ENCODE measurements at regions not wholly inside any gene's neighbourhood (a gene's known extent, or its start where the extent isn't known, plus 50 kb on each side); places are given as distances from the start of the nearest gene placed in this dataset.
A peak's percentile ranks its signal among the peaks of the same experiment; 100 is the strongest.

DNA sequence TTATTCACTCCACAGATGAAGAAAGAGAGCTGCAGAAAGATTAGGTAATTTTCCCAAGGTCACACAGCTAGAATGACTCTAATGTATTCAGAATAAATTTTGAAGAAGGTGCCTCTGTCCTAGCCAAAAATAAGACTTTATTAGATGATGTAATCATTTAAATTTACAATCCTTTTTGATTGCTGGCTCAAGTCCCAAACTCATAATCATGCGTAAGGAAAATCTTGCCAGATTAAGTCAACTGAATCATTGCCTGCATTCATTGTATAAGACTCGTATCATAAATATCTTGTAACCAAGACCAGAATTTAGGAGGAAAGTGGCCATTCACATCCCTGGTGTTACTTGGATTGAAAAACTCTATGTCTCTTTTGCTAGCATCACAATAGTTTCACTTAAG, 53.1 kb upstream of the STK39 start:
- TF ChIP-seq, protein P1, sequence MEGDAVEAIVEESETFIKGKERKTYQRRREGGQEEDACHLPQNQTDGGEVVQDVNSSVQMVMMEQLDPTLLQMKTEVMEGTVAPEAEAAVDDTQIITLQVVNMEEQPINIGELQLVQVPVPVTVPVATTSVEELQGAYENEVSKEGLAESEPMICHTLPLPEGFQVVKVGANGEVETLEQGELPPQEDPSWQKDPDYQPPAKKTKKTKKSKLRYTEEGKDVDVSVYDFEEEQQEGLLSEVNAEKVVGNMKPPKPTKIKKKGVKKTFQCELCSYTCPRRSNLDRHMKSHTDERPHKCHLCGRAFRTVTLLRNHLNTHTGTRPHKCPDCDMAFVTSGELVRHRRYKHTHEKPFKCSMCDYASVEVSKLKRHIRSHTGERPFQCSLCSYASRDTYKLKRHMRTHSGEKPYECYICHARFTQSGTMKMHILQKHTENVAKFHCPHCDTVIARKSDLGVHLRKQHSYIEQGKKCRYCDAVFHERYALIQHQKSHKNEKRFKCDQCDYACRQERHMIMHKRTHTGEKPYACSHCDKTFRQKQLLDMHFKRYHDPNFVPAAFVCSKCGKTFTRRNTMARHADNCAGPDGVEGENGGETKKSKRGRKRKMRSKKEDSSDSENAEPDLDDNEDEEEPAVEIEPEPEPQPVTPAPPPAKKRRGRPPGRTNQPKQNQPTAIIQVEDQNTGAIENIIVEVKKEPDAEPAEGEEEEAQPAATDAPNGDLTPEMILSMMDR (IDR thresholded peaks at IDR 0.05; ENCODE audit: low read depth, low read length): no peak
- Histone ChIP-seq H3K9me3 (ENCODE audit: low read depth) (no peaks in the 10 kb centered on the region), H3K27me3 (no peaks in the 10 kb centered on the region), H3K27ac (no peak overlapping the region), H3K4me1 (ENCODE audit: low read depth) (no peaks in the 10 kb centered on the region), H3K36me3 (no peaks in the 10 kb centered on the region), H3K4me3 (no peak overlapping the region)
- no peak for DNase-seq (ENCODE audit: low read depth in 1 of 2, low spot score in 1 of 2)

- H3K4me3 ChIP-seq: no peak overlapping the region
- no peaks in the 10 kb centered on the region for H3K36me3 ChIP-seq
- no peaks in the 10 kb centered on the region for H3K9me3 ChIP-seq (ENCODE audit: low read depth)
- TF ChIP-seq, protein P1 (IDR thresholded peaks at IDR 0.05; ENCODE audit: low read depth, low read length): no peak
- H3K4me1 ChIP-seq (ENCODE audit: low read depth): no peaks in the 10 kb centered on the region
- no peak for DNase-seq (ENCODE audit: low read depth in 1 of 2, low spot score in 1 of 2)
- no peaks in the 10 kb centered on the region for H3K27me3 ChIP-seq
- H3K27ac ChIP-seq: no peak overlapping the region
Observed at GRCh38 chr2:168304024-168304681, 56.8 kb upstream of the STK39 start.

DNA sequence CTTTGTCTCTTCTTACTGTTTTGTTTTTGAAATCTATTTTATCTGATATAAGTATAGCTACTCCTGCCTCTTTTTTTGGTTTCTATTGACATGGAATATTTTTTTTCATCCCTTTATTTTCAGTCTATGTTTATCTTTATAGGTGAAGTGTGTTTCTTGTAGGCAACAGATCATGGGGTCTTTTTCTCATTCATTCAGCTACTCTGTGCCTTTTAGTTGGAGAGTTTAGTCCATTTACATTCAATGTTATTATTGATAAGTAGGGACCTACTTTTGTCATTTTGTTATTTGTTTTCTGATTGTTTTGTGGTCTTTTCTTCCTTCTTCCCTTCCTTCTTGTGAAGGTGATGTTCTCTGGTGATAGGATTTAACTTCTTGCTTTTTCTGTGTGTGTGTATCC, 60.0 kb upstream of the STK39 start:
- Histone ChIP-seq H3K27me3 (no peaks in the 10 kb centered on the region), H3K4me1 (ENCODE audit: low read depth) (peaks cover 12% of the 10 kb centered on the region), H3K9me3 (ENCODE audit: low read depth) (no peaks in the 10 kb centered on the region), H3K4me3 (no peak overlapping the region), H3K27ac (no peak overlapping the region), H3K36me3 (no peaks in the 10 kb centered on the region)
- DNase-seq (ENCODE audit: low read depth in 1 of 2, low spot score in 1 of 2): no peak
- TF ChIP-seq, protein P1 (IDR thresholded peaks at IDR 0.05; ENCODE audit: low read depth, low read length): no peak

DNA sequence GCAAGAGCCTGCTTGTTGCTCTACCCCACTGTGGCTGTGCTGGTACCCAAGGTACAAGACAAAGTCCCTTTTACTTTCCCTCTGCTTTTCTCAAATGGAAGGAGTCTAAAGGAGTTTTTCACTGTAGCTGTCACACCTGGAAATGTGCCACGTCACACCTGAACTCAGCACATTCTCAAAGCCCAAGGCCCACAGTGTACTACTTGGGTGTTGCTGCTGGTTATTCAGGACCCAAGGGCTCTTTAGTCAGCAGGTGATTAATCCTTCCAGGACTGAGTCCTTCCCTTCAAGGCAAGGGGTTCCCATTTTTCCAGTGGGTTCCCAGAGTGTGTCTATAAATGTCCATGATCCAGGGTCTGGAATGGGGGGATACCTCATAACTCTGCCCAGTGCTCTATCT, 63.2 kb upstream of the STK39 start:
- TF ChIP-seq, protein P1 (IDR thresholded peaks at IDR 0.05; ENCODE audit: low read depth, low read length): no peak
- H3K27me3 ChIP-seq: no peaks in the 10 kb centered on the region

DNA sequence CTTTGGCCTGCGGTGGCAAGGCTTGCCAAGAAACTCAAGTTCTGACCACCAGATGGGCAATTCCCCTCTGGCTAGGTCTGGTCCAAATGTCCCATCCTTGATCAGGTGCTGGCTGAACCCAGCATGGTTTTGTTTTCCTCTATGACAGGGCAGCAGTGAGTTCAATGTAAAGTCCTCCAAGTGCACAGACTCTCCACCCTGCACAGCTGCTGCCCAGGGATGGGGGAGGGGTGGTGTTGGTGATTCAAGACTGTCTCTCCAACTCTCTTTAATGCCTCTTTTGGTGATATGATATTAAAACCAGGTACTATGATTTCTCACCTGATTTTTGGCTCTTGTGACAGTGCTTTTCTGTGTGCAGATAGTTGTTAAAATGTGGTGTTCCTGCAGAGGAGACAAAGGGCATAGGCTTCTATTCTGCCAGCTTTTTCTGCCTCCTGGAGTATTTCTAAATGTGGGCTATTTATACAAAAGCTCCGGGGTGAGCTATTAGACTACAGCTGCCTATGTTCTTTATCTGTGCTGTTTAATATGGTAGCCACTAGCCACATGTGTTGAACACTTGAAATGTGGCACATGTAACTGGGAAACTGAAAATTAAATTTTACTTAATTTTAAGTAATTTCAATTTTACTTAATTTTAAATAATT, 64.0 kb upstream of the STK39 start:
- TF ChIP-seq, protein P1 (IDR thresholded peaks at IDR 0.05; ENCODE audit: low read depth, low read length): no peak
- DNase-seq (ENCODE audit: low read depth in 1 of 2, low spot score in 1 of 2): peak in 1 of 2 donors; percentile 43
- Histone ChIP-seq H3K27ac (no peak overlapping the region), H3K36me3 (no peaks in the 10 kb centered on the region), H3K9me3 (ENCODE audit: low read depth) (no peaks in the 10 kb centered on the region), H3K4me1 (ENCODE audit: low read depth) (peaks cover 16% of the 10 kb centered on the region), H3K27me3 (no peaks in the 10 kb centered on the region), H3K4me3 (no peak overlapping the region)

More for the DNA sequence above, 63.2 kb upstream of the STK39 start:
- no peaks in the 10 kb centered on the region for H3K9me3 ChIP-seq (ENCODE audit: low read depth)
- no peak overlapping the region for H3K4me3 ChIP-seq
- no peak overlapping the region for H3K27ac ChIP-seq
- DNase-seq (ENCODE audit: low read depth in 1 of 2, low spot score in 1 of 2): no peak
- H3K4me1 ChIP-seq (ENCODE audit: low read depth): peaks cover 16% of the 10 kb centered on the region
- no peaks in the 10 kb centered on the region for H3K36me3 ChIP-seq
